ENCODE measurements at regions not wholly inside any gene's neighbourhood (a gene's known extent, or its start where the extent isn't known, plus 50 kb on each side); places are given as distances from the start of the nearest gene placed in this dataset.

GRCh38 chr9:79053598-79053997 is 518.2 kb upstream of the TLE4 start:
- no peak for TF ChIP-seq CTCF (IDR thresholded peaks at IDR 0.05)
- Mint-ChIP-seq H3K4me3 (no peak overlapping the region), H3K27ac (no peak overlapping the region), H3K27me3 (peaks cover 3% of the 10 kb centered on the region), H3K9me3 (no peaks in the 10 kb centered on the region), H3K36me3 (ENCODE audit: low read depth) (no peaks in the 10 kb centered on the region), H3K4me1 (no peaks in the 10 kb centered on the region)
- DNase-seq (no peak), ATAC-seq (ENCODE audit: low read depth) (no peak)
- ChIA-PET CTCF (no interaction called here), POLR2A (no interaction called here)
- intact Hi-C loops (cut with micrococcal nuclease) = no loop called here

GRCh38 chr9:79054500-79054899 is 517.3 kb upstream of the TLE4 start:
- TF ChIP-seq CTCF (IDR thresholded peaks at IDR 0.05) = no peak
- intact Hi-C loops (cut with micrococcal nuclease) = no loop called here
- ChIA-PET CTCF (no interaction called here), POLR2A (no interaction called here)
- DNase-seq (no peak), ATAC-seq (ENCODE audit: low read depth) (no peak)
- Mint-ChIP-seq H3K27me3 (peaks cover 3% of the 10 kb centered on the region), H3K4me1 (no peaks in the 10 kb centered on the region), H3K9me3 (peaks cover 5% of the 10 kb centered on the region), H3K4me3 (no peak overlapping the region), H3K36me3 (ENCODE audit: low read depth) (no peaks in the 10 kb centered on the region), H3K27ac (no peak overlapping the region)

- no peak for ATAC-seq (ENCODE audit: low read depth)
- no peak for TF ChIP-seq CTCF (IDR thresholded peaks at IDR 0.05)
- H3K27me3 Mint-ChIP-seq = peaks cover 3% of the 10 kb centered on the region
Measured at GRCh38 chr9:79056041-79056440, 515.7 kb upstream of the TLE4 start.

GRCh38 chr9:79057576-79057975 is 514.2 kb upstream of the TLE4 start:
- no peak for TF ChIP-seq CTCF (IDR thresholded peaks at IDR 0.05)
- CTCF ChIA-PET = no interaction called here
- H3K4me1 Mint-ChIP-seq = no peaks in the 10 kb centered on the region
- H3K4me3 Mint-ChIP-seq = no peak overlapping the region
- peaks cover 5% of the 10 kb centered on the region for H3K9me3 Mint-ChIP-seq
- H3K36me3 Mint-ChIP-seq (ENCODE audit: low read depth) = no peaks in the 10 kb centered on the region
- ATAC-seq (ENCODE audit: low read depth) (no peak), DNase-seq (no peak)
- intact Hi-C loops (cut with micrococcal nuclease) = no loop called here
- no peaks in the 10 kb centered on the region for H3K27me3 Mint-ChIP-seq
- H3K27ac Mint-ChIP-seq = no peak overlapping the region
- POLR2A ChIA-PET = no interaction called here

More at GRCh38 chr9:79056041-79056440, 515.7 kb upstream of the TLE4 start:
- no peaks in the 10 kb centered on the region for H3K36me3 Mint-ChIP-seq (ENCODE audit: low read depth)
- POLR2A ChIA-PET = no interaction called here
- no peaks in the 10 kb centered on the region for H3K4me1 Mint-ChIP-seq
- peaks cover 5% of the 10 kb centered on the region for H3K9me3 Mint-ChIP-seq
- no peak overlapping the region for H3K4me3 Mint-ChIP-seq
- no peak overlapping the region for H3K27ac Mint-ChIP-seq
- intact Hi-C loops (cut with micrococcal nuclease) = no loop called here
- CTCF ChIA-PET = no interaction called here
- DNase-seq = no peak

GRCh38 chr9:79060766-79061165 is 511.0 kb upstream of the TLE4 start:
- Mint-ChIP-seq H3K9me3 (peaks cover 5% of the 10 kb centered on the region), H3K36me3 (ENCODE audit: low read depth) (no peaks in the 10 kb centered on the region), H3K27ac (no peak overlapping the region), H3K4me1 (no peaks in the 10 kb centered on the region), H3K27me3 (no peaks in the 10 kb centered on the region), H3K4me3 (no peak overlapping the region)
- ATAC-seq (ENCODE audit: low read depth) = no peak
- DNase-seq = no peak
- ChIA-PET CTCF (no interaction called here), POLR2A (no interaction called here)
- intact Hi-C loops (cut with micrococcal nuclease) = no loop called here
- TF ChIP-seq CTCF (IDR thresholded peaks at IDR 0.05) = no peak
